BJ (cell line): ENCODE measurements at regions not wholly inside any gene's neighbourhood (a gene's known extent, or its start where the extent isn't known, plus 50 kb on each side); places are given as distances from the start of the nearest gene placed in this dataset.

ENCODE experiments used
- CTCF ChIA-PET: fragments of 350-600 bp; formaldehyde crosslinking; extraction: SDS; loops from one replicate; lab custom pipeline; 2021; ENCODE audit warnings: antibody characterized with exemption, inconsistent platforms; lab: Yijun Ruan, JAX
- POLR2A ChIA-PET: fragments of 300-600 bp; sonication (Branson Sonifier 250); formaldehyde crosslinking; extraction: SDS; loops from one replicate; lab custom pipeline; 2021; ENCODE audit warnings: antibody characterized with exemption; lab: Charles Lee
- DNase-seq: peaks from one replicate; pipeline ENCODE4 v3.0.0-alpha.2; 2011; ENCODE audit warnings: low read depth
- H3K27me3 ChIP-seq: 2 replicates; pipeline ENCODE4 v1.6.0; 2011; ENCODE audit warnings: low read length; ENCODE audit not compliant: control insufficient read depth, insufficient read depth
- H3K36me3 ChIP-seq: 2 replicates; pipeline ENCODE4 v1.5.1; 2011; ENCODE audit warnings: low read length; ENCODE audit not compliant: control insufficient read depth, insufficient read depth
- H3K4me3 ChIP-seq: 2 replicates; pipeline ENCODE4 v1.5.1; 2011; ENCODE audit warnings: low read depth, mild to moderate bottlenecking, control low read depth, low read length
- CTCF ChIP-seq: IDR thresholded peaks from 2 replicates; pipeline ENCODE4 v1.5.1; 2011; ENCODE audit warnings: low read depth, mild to moderate bottlenecking, control low read depth, inconsistent platforms, low read length, moderate library complexity; ENCODE audit not compliant: insufficient read depth

GRCh38 chr10:83736008-83736407 lies 403.3 kb upstream of the GHITM start:
- H3K4me3 ChIP-seq: no peak overlapping the region
- ChIA-PET POLR2A (no interaction called here), CTCF (no interaction called here)
- no peak for TF ChIP-seq CTCF
- H3K27me3 ChIP-seq: no peaks in the 10 kb centered on the region
- no peak for DNase-seq
- no peaks in the 10 kb centered on the region for H3K36me3 ChIP-seq

- Histone ChIP-seq H3K36me3 (no peaks in the 10 kb centered on the region), H3K27me3 (no peaks in the 10 kb centered on the region), H3K4me3 (no peak overlapping the region)
- POLR2A ChIA-PET: no interaction called here
- TF ChIP-seq CTCF: no peak
- DNase-seq: no peak
- CTCF ChIA-PET: no interaction called here
These were observed 388.7 kb upstream of the GHITM start for GRCh38 chr10:83750604-83751003.

- CTCF ChIA-PET: no interaction called here
- H3K27me3 ChIP-seq: no peaks in the 10 kb centered on the region
- no peaks in the 10 kb centered on the region for H3K36me3 ChIP-seq
- POLR2A ChIA-PET: no interaction called here
- H3K4me3 ChIP-seq: no peak overlapping the region
- DNase-seq: no peak
- no peak for TF ChIP-seq CTCF
These were observed 385.8 kb upstream of the GHITM start for GRCh38 chr10:83753490-83753889.

GRCh38 chr10:83754857-83755256 lies 384.5 kb upstream of the GHITM start:
- no peaks in the 10 kb centered on the region for H3K36me3 ChIP-seq
- TF ChIP-seq CTCF: no peak
- H3K4me3 ChIP-seq: no peak overlapping the region
- CTCF ChIA-PET: no interaction called here
- no peak for DNase-seq
- no peaks in the 10 kb centered on the region for H3K27me3 ChIP-seq
- POLR2A ChIA-PET: no interaction called here

- H3K27me3 ChIP-seq: no peaks in the 10 kb centered on the region
- no peak for TF ChIP-seq CTCF
- H3K36me3 ChIP-seq: no peaks in the 10 kb centered on the region
- POLR2A ChIA-PET: no interaction called here
- CTCF ChIA-PET: no interaction called here
- no peak for DNase-seq
- H3K4me3 ChIP-seq: no peak overlapping the region
These were observed 379.2 kb upstream of the GHITM start for GRCh38 chr10:83760142-83760541.
